Gastroesophageal sphincter (tissue), 3 donors: ENCODE measurements at regions not wholly inside any gene's neighbourhood (a gene's known extent, or its start where the extent isn't known, plus 50 kb on each side); places are given as distances from the start of the nearest gene placed in this dataset.

Source experiments
- POLR2A ChIP-seq, 2 donors: fragments of 450-650 bp; IDR thresholded peaks; one replicate each; pipeline ENCODE4 v1.6.1; 2017; ENCODE audit warnings: antibody characterized with exemption in 2 of 2, mild to moderate bottlenecking in 2 of 2, moderate library complexity in 1 of 2
- POLR2AphosphoS5 ChIP-seq: sonication (generic); formaldehyde crosslinking; IDR thresholded peaks from one replicate; pipeline ENCODE4 v1.6.1; 2017; ENCODE audit warnings: antibody characterized with exemption
- TF ChIP-seq, protein P1 (sequence below), 4 experiments: fragments of 200-600 bp in 2 of 4; fragments of 450-650 bp in 2 of 4; sonication (generic) in 1 of 4; IDR thresholded peaks; one replicate each; pipeline ENCODE4 v1.5.1; 2017 to 2019; ENCODE audit warnings: antibody characterized with exemption in 4 of 4, mild to moderate bottlenecking in 2 of 4, moderate library complexity in 2 of 4

DNA sequence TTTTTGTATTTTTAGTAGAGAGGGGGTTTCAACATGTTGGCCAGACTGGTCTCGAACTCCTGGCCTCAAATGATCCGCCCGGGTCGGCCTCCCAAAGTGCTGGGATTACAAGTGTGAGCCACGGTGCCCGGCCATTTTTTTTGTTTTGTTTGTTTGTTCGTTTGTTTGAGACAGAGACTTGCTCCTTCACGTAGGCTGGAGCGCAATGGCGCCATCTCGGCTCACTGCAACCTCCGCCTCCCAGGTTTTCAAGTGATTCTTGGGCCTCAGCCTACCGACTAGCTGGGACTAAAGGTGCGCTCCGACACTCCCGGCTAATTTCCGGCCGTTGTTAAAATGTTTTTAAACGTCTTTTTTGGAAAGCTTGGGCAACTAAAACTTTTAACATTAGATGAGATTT is 54.0 kb downstream of the SHOC1 start:
- TF ChIP-seq POLR2AphosphoS5 (no peak), POLR2A (IDR thresholded peaks at IDR 0.05) (no peak)
- TF ChIP-seq, protein P1, sequence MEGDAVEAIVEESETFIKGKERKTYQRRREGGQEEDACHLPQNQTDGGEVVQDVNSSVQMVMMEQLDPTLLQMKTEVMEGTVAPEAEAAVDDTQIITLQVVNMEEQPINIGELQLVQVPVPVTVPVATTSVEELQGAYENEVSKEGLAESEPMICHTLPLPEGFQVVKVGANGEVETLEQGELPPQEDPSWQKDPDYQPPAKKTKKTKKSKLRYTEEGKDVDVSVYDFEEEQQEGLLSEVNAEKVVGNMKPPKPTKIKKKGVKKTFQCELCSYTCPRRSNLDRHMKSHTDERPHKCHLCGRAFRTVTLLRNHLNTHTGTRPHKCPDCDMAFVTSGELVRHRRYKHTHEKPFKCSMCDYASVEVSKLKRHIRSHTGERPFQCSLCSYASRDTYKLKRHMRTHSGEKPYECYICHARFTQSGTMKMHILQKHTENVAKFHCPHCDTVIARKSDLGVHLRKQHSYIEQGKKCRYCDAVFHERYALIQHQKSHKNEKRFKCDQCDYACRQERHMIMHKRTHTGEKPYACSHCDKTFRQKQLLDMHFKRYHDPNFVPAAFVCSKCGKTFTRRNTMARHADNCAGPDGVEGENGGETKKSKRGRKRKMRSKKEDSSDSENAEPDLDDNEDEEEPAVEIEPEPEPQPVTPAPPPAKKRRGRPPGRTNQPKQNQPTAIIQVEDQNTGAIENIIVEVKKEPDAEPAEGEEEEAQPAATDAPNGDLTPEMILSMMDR (IDR thresholded peaks at IDR 0.05): no peak
